GM10266 (cell line): ENCODE measurements at regions not wholly inside any gene's neighbourhood (a gene's known extent, or its start where the extent isn't known, plus 50 kb on each side); places are given as distances from the start of the nearest gene placed in this dataset.

Experiments used
- DNase-seq: peaks from one replicate; pipeline ENCODE4 v3.0.0; 2012; ENCODE audit errors: extremely low spot score
- TF ChIP-seq, protein P1 (sequence below): IDR thresholded peaks from 2 replicates; pipeline ENCODE4 v1.5.1; 2012; ENCODE audit warnings: mild to moderate bottlenecking, low read depth; ENCODE audit not compliant: control insufficient read depth, insufficient read depth; ENCODE audit errors: missing control alignments

DNA sequence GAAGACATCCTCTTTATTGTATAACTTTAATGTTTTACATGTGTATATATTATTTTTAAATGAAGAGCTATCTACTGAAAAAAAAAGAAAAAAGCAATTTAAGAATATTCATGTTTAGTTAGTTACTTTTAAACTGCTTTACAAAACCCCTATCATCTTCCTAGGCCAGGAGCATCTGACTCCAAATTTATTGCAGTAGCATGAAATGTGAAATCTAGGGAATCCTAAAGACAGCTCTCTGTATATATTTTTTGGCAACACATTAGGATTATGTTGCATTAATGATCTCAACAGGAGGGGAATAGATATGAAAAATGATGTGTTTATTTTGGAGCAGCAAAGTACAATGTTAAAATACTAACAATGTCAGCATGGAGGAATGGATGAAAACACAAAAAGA, 158.3 kb downstream of the CNTN3 start:
- DNase-seq, result no peak
- TF ChIP-seq, protein P1, sequence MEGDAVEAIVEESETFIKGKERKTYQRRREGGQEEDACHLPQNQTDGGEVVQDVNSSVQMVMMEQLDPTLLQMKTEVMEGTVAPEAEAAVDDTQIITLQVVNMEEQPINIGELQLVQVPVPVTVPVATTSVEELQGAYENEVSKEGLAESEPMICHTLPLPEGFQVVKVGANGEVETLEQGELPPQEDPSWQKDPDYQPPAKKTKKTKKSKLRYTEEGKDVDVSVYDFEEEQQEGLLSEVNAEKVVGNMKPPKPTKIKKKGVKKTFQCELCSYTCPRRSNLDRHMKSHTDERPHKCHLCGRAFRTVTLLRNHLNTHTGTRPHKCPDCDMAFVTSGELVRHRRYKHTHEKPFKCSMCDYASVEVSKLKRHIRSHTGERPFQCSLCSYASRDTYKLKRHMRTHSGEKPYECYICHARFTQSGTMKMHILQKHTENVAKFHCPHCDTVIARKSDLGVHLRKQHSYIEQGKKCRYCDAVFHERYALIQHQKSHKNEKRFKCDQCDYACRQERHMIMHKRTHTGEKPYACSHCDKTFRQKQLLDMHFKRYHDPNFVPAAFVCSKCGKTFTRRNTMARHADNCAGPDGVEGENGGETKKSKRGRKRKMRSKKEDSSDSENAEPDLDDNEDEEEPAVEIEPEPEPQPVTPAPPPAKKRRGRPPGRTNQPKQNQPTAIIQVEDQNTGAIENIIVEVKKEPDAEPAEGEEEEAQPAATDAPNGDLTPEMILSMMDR, result no peak

GRCh38 chr3:74447221-74447620, 167.2 kb downstream of the CNTN3 start:
- no peak for DNase-seq

GRCh38 chr3:74445541-74445940, 168.9 kb downstream of the CNTN3 start:
- DNase-seq, result no peak
- TF ChIP-seq, protein P1, result no peak

More at GRCh38 chr3:74447221-74447620, 167.2 kb downstream of the CNTN3 start:
- TF ChIP-seq, protein P1, result no peak

DNA sequence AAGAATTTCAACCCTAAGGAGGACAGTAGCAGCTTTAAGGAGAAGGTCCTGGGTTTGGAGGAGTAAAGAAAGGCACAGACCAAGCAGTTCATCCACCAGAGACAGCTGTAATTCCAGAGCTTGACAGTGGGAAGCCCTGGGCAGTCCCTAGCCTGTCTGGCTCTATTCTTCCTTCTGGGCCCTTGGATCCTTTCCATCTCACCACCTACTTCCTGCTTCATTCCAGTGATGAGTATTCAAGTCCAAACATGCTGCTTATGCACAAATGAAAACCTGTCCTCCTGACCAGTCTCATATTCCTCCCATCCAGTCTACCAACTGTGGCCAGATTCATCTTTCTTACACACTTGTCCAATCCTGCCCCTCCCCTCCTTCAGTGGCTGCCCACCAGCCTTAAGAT, 171.4 kb downstream of the CNTN3 start:
- no peak for DNase-seq
- TF ChIP-seq, protein P1, result no peak

DNA sequence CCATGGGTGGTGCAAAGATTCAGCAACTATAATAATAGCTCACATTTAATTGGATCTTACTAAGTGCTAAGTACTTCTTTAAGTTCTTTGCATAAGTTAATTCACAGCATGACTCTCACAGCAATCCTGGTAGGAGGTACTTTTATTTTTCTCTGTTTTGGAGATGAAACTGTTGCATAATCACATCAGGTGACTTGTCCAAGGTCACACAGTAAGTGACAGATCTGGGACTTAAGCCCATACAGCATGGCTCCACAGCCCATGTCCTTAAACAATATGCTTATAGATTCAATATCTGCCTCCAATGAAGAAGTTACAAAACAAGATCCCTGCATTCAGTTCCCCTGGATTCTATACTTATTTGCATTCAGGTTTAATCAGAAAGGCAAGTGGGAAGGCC, 171.8 kb downstream of the CNTN3 start:
- no peak for DNase-seq
- TF ChIP-seq, protein P1, result no peak

- no peak for DNase-seq
- TF ChIP-seq, protein P1, result no peak
Observed at GRCh38 chr3:74442068-74442467, 172.4 kb downstream of the CNTN3 start.

- TF ChIP-seq, protein P1, result no peak
- DNase-seq, result no peak
Observed at GRCh38 chr3:74436184-74436583, 178.3 kb downstream of the CNTN3 start.

DNA sequence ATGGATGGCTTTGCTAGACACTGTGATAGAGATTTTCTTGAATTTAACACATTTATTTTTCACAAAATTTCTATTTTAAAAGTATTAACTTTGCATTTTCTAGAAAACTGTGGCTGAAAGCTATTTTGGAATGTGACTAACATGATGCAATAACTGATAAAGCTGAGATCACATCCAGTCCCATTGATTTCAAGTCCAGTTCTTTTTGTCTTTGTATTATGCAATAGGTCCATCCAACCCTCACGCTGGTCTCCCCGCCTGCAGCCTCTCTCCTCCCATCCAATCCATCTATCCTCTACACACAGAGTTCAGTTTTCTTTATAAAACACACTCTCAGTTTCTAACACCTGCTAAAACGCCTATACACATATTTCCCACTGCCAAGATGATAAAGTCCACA, 178.8 kb downstream of the CNTN3 start:
- DNase-seq, result no peak
- TF ChIP-seq, protein P1, result no peak
